HG03354 (cell line): ENCODE measurements at regions not wholly inside any gene's neighbourhood (a gene's known extent, or its start where the extent isn't known, plus 50 kb on each side); places are given as distances from the start of the nearest gene placed in this dataset.

Source experiments
- ATAC-seq: cut with Tn5 transposase; IDR thresholded peaks from one replicate; pipeline ENCODE4 v1.9.1; 2021; ENCODE audit warnings: mild to moderate bottlenecking; ENCODE audit not compliant: unreplicated experiment, poor library complexity, severe bottlenecking

- ATAC-seq: no peak
Measured at GRCh38 chr2:19752500-19752899, 149.3 kb downstream of the TTC32 start.

DNA sequence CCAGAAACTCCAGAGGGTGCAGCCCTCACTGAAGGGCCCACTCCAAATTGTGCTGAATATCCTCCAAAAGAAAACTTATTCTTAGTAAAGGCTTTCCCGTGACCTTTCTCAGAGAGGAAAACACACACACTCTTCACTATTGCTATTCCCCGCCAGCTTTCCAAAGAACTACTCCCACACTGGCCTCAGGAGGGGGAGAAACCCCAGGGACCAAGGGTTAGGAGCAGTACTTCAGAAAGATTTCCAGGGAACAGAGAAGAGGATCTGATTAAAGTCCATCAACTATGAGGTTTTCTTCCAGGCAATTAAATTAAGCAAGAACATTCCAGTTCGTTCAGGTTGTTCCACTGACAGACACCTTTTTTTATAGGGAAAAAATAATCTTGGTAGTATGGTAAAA, 150.2 kb downstream of the TTC32 start:
- ATAC-seq: no peak

GRCh38 chr2:19750136-19750535, 151.6 kb downstream of the TTC32 start:
- ATAC-seq: no peak

GRCh38 chr2:19749507-19749836, 152.3 kb downstream of the TTC32 start:
- ATAC-seq: no peak

- ATAC-seq: no peak
Measured at GRCh38 chr2:19748711-19749506, 152.9 kb downstream of the TTC32 start.

- ATAC-seq: no peak
Measured at GRCh38 chr2:19748073-19748375, 153.8 kb downstream of the TTC32 start.

DNA sequence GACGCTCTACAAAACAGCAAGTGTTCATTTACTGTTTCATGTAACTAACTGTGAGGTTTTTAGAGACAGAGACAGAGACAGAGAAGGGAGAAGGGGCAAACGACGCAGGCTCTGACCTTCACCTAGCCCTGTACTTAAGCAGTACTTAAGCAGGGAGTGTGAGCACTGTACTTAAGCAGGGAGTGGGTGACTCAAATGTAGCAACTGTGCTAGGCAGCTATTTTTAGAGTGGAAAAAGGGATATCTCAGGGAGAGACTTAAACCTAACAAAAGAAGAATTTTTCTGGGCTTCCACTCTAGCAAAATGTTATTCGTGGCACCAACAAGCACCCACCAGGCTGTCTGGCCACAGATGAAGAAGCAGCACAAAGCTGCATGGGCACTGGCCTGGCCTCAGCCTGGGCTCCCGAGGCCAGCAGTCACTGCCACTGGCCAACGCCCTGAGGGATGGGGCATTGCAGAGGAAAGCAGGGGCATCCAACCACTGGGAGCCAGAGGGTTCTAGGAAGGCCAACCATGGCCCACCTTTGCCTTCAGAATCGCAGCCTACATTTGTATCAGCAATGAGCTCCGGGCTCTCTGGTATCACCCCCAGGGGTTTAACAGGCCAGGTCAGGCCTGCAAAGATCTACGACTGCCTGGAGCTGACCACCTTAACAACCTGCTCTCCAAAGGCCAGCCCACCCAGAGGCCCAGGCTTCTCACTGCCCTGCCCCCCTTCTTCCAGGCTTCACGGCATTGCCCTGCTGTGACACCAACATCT, 154.3 kb downstream of the TTC32 start:
- no peak for ATAC-seq

- no peak for ATAC-seq
Measured at GRCh38 chr2:19746611-19747309, 155.0 kb downstream of the TTC32 start.

DNA sequence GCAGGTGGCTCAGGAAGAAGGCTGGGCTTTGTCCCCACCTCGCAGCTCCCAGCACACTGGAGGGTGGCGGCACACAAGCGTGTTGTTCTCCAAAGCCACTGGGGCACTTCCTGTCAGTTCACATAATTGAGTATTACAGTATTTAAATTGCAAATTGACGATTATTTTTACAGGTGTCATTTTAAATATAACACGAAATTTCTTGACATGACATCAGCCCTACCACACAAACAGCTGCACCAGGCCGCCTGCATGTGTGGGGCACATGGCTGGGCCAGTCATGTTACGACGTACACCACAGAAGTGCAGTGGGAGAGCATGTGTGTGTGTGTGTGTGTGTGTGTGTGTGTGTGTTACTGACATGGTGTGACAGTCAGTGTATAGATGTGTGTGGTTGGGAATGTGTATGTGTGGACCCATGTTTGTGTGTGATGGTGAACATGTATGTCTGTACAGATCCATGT, 155.6 kb downstream of the TTC32 start:
- ATAC-seq: no peak

DNA sequence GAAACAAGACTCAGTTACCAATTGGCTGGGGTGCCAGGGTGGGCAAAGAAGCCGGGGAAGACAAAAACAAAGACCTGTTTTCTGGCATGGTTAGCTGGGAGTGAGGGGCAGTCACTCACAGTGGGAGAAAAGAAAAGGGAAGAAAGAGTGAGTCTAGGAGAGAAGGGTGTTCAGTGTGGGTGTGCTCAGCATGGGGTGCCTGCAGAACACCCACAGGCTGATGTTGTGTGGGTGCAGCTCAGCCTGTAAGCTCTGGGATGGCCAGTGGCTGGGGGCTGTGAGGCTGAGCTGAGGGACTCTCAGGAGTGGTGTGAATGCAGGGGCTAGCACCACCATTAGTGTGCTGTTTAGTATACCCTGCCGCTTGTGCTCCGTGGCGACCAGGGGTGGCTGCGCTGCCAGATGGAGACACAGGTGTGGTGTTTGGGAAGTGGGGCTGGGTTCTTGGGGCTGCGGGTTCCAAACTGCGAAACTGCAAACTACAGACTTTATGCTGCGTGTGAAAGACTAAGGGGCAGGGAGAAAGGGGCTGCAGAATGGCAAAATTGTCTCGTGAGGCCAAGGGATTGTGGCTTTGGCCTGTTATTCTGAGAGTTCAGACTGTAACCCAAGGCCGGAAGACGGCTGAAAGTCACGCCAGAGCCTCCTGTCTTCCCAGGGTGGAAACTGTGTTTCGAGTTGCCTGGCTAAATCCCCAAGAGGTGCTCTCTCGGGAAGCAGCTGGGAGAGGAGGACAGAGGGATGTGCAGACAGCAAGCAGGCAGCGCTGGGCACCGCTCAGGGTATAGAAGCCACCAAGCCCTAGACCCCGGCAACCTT, 156.3 kb downstream of the TTC32 start:
- no peak for ATAC-seq

DNA sequence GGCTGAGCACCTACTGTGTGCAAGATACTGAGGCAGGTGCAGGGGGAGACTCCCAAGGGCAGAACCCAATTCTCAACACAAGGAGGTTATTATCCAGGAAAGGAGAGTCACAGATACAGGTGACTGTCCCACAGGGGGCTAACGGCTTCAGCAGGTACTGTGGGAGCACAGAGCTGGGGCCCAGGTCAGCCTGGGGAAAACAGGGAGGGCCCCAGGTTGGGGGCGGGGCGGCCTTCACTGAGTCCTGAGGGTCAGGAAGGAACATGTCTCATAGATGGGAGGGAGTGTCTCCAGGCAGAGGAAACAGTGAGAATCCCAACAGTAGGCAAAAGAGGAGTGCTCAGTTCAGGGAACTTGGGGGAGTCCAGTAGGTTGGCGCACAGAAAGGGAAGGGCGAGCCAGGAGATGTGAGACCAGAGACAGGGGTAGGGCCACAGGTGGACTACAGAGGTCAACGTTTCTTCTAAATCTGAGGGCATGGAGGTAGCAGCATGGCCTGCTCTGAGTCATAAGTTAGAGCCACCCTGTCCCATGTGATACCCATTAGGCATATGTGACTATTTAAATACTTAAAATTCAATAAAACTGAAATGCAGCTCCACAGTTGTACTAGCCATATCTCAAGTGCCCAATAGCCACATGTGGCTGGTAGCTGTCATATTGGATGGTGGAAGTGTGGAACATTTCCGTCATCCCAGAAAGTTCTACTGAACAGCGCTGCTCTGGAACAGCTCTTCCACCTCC, 157.2 kb downstream of the TTC32 start:
- ATAC-seq: no peak

DNA sequence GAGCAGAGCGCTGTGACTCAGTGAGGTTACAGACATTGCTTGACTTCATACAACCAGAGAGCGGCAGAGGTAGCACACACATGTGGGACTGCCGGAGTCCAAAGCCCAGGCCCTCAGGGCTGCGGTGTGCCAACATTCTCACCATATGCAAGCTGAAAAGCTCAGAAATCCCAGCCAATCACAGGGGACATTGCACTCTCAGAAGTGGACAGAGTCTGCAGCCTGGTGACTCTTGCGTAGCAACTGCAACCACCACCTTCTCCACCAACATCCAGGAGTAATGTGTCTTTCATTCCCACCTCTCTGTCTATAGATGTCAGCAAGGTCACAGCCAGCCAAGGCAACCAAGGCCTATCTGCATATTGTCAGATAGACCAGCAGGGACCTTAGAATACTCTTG, 158.1 kb downstream of the TTC32 start:
- no peak for ATAC-seq

GRCh38 chr2:19742872-19743271, 158.9 kb downstream of the TTC32 start:
- ATAC-seq: no peak

- no peak for ATAC-seq
Measured at GRCh38 chr2:19739256-19739655, 162.5 kb downstream of the TTC32 start.

DNA sequence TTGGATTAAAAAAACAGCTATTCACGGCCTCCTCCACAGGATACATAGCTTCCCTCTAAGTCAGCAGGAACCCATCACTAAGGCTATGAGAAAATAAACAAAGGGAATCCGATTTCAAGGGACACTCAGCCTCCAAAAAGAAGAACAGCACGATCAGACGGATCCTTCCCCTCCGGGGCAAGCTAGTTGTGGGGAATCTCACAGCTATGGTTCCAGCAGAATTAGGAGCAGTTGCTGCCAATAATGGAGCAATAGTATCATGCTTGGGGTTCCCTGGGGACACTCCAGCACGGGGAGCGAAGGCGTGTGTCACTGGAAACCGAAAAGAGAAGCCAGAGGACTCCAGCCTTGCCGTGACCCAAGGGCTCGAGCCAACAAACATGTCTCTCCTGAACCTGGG, 163.1 kb downstream of the TTC32 start:
- no peak for ATAC-seq

GRCh38 chr2:19736191-19736831, 165.5 kb downstream of the TTC32 start:
- no peak for ATAC-seq

GRCh38 chr2:19733951-19734425, 167.8 kb downstream of the TTC32 start:
- ATAC-seq: no peak

GRCh38 chr2:19733390-19733789, 168.4 kb downstream of the TTC32 start:
- ATAC-seq: no peak

DNA sequence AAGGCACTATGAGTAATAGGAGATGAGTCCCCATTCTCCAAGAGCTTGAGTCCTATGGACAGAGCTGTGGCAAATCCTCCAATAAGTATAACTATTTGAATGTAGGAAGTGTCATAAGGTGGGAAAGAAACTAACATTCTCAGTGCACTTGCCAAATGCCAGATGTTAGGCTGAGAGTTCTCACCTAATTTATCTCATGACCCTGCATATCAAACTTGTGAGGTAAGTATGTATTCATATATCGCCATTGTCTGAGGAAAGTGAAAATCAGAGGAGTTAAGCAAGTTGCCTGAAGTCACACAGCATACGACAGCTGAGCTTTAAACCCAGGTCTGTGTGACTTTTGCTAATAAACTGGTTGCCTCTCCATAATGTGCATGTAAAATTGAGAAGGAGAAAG, 169.5 kb downstream of the TTC32 start:
- no peak for ATAC-seq
